CD4-positive, alpha-beta T cell (primary cell): ENCODE measurements at regions not wholly inside any gene's neighbourhood (a gene's known extent, or its start where the extent isn't known, plus 50 kb on each side); places are given as distances from the start of the nearest gene placed in this dataset.
"Not testable (repeated sequence)": the region's sequence is repeated elsewhere in the genome, so short reads cannot be mapped to it uniquely, and the experiment has no call there.

ENCODE experiments used
- ATAC-seq: fragments of 200-7000 bp; cut with Tn5 transposase; one replicate; pipeline ENCODE4 v1.10.0; 2022; ENCODE audit warnings: mild to moderate bottlenecking; ENCODE audit not compliant: poor library complexity
- CTCF ChIA-PET: fragments of 350-600 bp; sonication (Branson Sonifier 250); formaldehyde crosslinking; loops from one replicate; lab custom pipeline; 2021; ENCODE audit warnings: antibody characterized with exemption, inconsistent platforms; lab: Charles Lee
- POLR2A ChIA-PET: fragments of 350-600 bp; sonication (Branson Sonifier 250); formaldehyde crosslinking; loops from one replicate; lab custom pipeline; 2021; ENCODE audit warnings: antibody characterized with exemption, inconsistent platforms; lab: Charles Lee
- DNase-seq, 14 experiments: peaks; one replicate each; pipeline ENCODE4 v3.0.0-alpha.2; 2013 to 2020; ENCODE audit warnings: mixed read lengths in 2 of 14
- H3K27ac ChIP-seq, 2 donors: one replicate each; pipeline versions ENCODE4 v1.5.1 to v1.7.0; 2013; ENCODE audit warnings: low read length in 2 of 2, low read depth in 1 of 2, mild to moderate bottlenecking in 1 of 2
- H3K27me3 ChIP-seq, 2 experiments: 1 replicate in 1 of 2; 2 replicates in 1 of 2; pipeline versions ENCODE4 v1.6.1 to v1.7.0; 2013; ENCODE audit warnings: low read length in 2 of 2, control low read depth in 1 of 2, mild to moderate bottlenecking in 1 of 2, moderate library complexity in 1 of 2; ENCODE audit not compliant: insufficient read depth in 2 of 2, control insufficient read depth in 1 of 2
- H3K36me3 ChIP-seq: one replicate; pipeline ENCODE4 v1.6.1; 2013; ENCODE audit warnings: low read length, control low read depth; ENCODE audit not compliant: insufficient read depth
- H3K4me1 ChIP-seq: one replicate; pipeline ENCODE4 v1.6.1; 2013; ENCODE audit warnings: low read length, control low read depth; ENCODE audit not compliant: insufficient read depth
- H3K4me3 ChIP-seq: one replicate; pipeline ENCODE4 v1.5.1; 2013; ENCODE audit warnings: mild to moderate bottlenecking, low read length, moderate library complexity
- H3K9me3 ChIP-seq, 2 experiments: 1 replicate in 1 of 2; 2 replicates in 1 of 2; pipeline versions ENCODE4 v1.6.1 to v1.7.0; 2013; ENCODE audit warnings: low read length in 2 of 2, mild to moderate bottlenecking in 2 of 2, control low read depth in 1 of 2, moderate library complexity in 1 of 2; ENCODE audit not compliant: control insufficient read depth in 1 of 2, insufficient read depth in 1 of 2
- H3K27ac Mint-ChIP-seq: one replicate; pipeline ENCODE4 v1.8.0; 2020; ENCODE audit warnings: mixed read lengths
- H3K27me3 Mint-ChIP-seq: one replicate; pipeline ENCODE4 v1.8.0; 2021; ENCODE audit warnings: mixed read lengths
- H3K36me3 Mint-ChIP-seq: one replicate; pipeline ENCODE4 v1.8.0; 2021; ENCODE audit warnings: low read depth, mixed read lengths
- H3K4me1 Mint-ChIP-seq: one replicate; pipeline ENCODE4 v1.8.0; 2021; ENCODE audit warnings: low read depth, mixed read lengths
- H3K4me3 Mint-ChIP-seq: one replicate; pipeline ENCODE4 v1.8.0; 2020; ENCODE audit warnings: mild to moderate bottlenecking, mixed read lengths
- H3K9me3 Mint-ChIP-seq: one replicate; pipeline ENCODE4 v1.8.0; 2020; ENCODE audit warnings: mixed read lengths
- intact Hi-C, 2 experiments: fragments of 100-400 bp; cut with DNase I in 1 of 2; cut with micrococcal nuclease in 1 of 2; formaldehyde crosslinking; loops; one replicate each; pipeline versions ENCODE4 v1.15.1 to v1.9.0; 2023 to 2025; cut with DNase I, micrococcal nuclease
- TF ChIP-seq, protein P1 (sequence below): fragments of 200-600 bp; IDR thresholded peaks from one replicate; pipeline ENCODE4 v1.8.0; 2022; ENCODE audit warnings: antibody characterized with exemption, mild to moderate bottlenecking

DNA sequence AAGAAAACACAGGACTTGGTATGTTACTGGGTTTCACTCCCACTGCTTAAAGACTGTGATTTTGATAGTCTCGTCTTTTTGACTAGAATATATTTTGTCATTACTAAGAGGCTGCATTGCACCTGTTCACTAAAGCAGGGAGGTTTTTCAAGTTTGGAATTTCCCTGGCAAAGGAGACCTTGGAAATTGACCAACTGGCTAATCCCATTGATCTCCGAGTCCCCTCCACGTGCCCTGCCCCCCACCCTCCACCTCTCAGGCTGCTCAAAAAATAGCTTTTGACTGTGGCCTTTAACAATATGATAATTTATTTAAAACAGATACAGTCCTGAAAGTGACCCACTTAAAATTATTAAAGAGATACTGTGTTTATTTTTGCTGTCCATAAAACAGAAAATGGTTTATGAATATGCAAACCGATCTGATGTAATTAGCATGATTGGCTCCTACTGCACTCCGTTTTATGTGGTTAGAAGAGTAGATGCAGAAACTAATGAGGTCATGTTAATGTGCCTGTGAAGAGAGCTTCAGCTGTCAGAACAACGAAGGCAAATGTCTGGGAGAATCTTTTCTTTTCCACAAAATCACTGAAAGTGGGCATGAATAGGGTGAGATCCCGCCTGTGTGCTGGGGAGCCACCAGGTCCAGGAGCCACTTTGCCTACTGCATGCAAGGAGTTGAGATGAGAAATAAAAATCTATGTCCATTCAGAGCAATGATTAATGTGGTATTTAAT lies 361.5 kb downstream of the RRAGC start:
- no peaks in the 10 kb centered on the region for H3K36me3 Mint-ChIP-seq
- no peak for DNase-seq
- POLR2A ChIA-PET, result interaction anchor here (1.1 kb wide), 1 partner anchor 14 kb away, joined by 3 read pairs; no protein-coding TSS in a partner anchor
- H3K27ac ChIP-seq, result no peak overlapping the region
- intact Hi-C loops, result no loop called here
- no peak overlapping the region for H3K27ac Mint-ChIP-seq
- peaks cover 32% of the 10 kb centered on the region for H3K27me3 Mint-ChIP-seq
- H3K4me3 ChIP-seq, result no peak overlapping the region
- no peaks in the 10 kb centered on the region for H3K4me1 Mint-ChIP-seq
- TF ChIP-seq, protein P1, sequence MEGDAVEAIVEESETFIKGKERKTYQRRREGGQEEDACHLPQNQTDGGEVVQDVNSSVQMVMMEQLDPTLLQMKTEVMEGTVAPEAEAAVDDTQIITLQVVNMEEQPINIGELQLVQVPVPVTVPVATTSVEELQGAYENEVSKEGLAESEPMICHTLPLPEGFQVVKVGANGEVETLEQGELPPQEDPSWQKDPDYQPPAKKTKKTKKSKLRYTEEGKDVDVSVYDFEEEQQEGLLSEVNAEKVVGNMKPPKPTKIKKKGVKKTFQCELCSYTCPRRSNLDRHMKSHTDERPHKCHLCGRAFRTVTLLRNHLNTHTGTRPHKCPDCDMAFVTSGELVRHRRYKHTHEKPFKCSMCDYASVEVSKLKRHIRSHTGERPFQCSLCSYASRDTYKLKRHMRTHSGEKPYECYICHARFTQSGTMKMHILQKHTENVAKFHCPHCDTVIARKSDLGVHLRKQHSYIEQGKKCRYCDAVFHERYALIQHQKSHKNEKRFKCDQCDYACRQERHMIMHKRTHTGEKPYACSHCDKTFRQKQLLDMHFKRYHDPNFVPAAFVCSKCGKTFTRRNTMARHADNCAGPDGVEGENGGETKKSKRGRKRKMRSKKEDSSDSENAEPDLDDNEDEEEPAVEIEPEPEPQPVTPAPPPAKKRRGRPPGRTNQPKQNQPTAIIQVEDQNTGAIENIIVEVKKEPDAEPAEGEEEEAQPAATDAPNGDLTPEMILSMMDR, result no peak
- no peaks in the 10 kb centered on the region for H3K9me3 ChIP-seq
- peaks cover 4% of the 10 kb centered on the region in 2 experiments for H3K27me3 ChIP-seq
- no peaks in the 10 kb centered on the region for H3K4me1 ChIP-seq
- H3K4me3 Mint-ChIP-seq, result no peak overlapping the region
- no peak for ATAC-seq
- CTCF ChIA-PET, result interaction anchor here (0.7 kb wide), 1 partner anchor 326 kb away, joined by 3 read pairs; no protein-coding TSS in a partner anchor
- H3K9me3 Mint-ChIP-seq, result no peaks in the 10 kb centered on the region
- no peaks in the 10 kb centered on the region for H3K36me3 ChIP-seq

DNA sequence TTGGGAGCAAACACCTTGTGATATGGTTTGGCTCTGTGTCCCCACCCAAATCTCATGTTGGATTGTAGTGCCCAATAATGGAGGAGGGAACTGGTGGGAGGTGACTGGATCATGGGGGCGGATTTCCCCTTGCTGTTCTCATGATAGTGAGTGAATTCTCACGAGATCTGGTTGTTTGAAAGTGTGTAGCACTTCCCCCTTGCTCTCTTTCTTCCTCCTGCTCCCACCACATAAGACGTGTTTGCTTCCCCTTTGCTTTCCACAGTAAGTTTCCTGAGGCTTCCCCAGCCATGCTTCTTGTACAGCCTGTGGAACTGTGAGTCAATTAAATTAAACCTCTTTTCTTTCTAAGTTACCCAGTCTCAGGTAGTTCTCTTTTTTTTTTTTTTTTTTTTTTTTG lies 366.3 kb downstream of the RRAGC start:
- H3K9me3 ChIP-seq, POLR2A ChIA-PET, H3K36me3 Mint-ChIP-seq, H3K9me3 Mint-ChIP-seq, intact Hi-C loops, H3K4me1 Mint-ChIP-seq, H3K27ac Mint-ChIP-seq, H3K36me3 ChIP-seq, CTCF ChIA-PET, H3K4me1 ChIP-seq, H3K4me3 Mint-ChIP-seq, H3K27ac ChIP-seq, H3K4me3 ChIP-seq, H3K27me3 ChIP-seq, ATAC-seq, H3K27me3 Mint-ChIP-seq, DNase-seq: not testable (repeated sequence)

DNA sequence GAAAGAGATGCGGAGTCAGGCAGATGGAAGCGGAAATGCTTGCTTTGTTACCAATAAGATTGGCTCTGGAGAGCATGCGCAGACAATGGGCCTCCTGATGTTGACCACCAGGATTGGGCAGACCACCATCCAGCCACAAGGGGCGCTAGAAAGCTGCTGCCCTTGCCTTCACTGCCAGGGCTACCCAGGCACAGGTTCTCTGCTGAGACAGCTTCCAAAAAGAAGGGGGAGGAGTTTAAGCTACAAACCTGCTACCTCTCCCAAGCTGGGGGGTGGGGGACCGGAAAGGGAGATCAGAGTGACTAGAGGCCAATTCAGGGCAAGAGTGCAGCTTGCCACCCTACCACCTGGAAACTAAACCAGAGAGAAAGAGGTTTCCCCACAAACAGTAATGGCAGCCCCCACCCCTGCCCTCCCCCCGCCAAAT lies 369.7 kb downstream of the RRAGC start:
- TF ChIP-seq, protein P1, result peak; percentile 57
- Mint-ChIP-seq H3K36me3 (no peaks in the 10 kb centered on the region), H3K4me3 (no peak overlapping the region), H3K27me3 (peaks cover 13% of the 10 kb centered on the region), H3K4me1 (no peaks in the 10 kb centered on the region), H3K27ac (no peak overlapping the region), H3K9me3 (no peaks in the 10 kb centered on the region)
- POLR2A ChIA-PET, result no interaction called here
- H3K27me3 ChIP-seq, result peaks cover 0 to 7% of the 10 kb centered on the region in 2 experiments
- H3K36me3 ChIP-seq, result no peaks in the 10 kb centered on the region
- intact Hi-C loops, result loop anchor here (2.0 to 5.0 kb wide), 2 partner anchors 97 kb away; no protein-coding TSS in a partner anchor
- DNase-seq, result peak; percentile 11 to 61 (median 20)
- no peaks in the 10 kb centered on the region for H3K9me3 ChIP-seq
- no peak overlapping the region for H3K27ac ChIP-seq
- CTCF ChIA-PET, result no interaction called here
- ATAC-seq, result no peak
- H3K4me1 ChIP-seq, result peaks cover 2% of the 10 kb centered on the region
- H3K4me3 ChIP-seq, result no peak overlapping the region
